Testis (tissue), 2 donors: ENCODE measurements at regions not wholly inside any gene's neighbourhood (a gene's known extent, or its start where the extent isn't known, plus 50 kb on each side); places are given as distances from the start of the nearest gene placed in this dataset.
"Not testable (repeated sequence)": the region's sequence is repeated elsewhere in the genome, so short reads cannot be mapped to it uniquely, and the experiment has no call there.

Experiments used
- POLR2A ChIP-seq: fragments of 450-650 bp; IDR thresholded peaks from one replicate; pipeline ENCODE4 v1.6.1; 2017; ENCODE audit warnings: antibody characterized with exemption, mild to moderate bottlenecking, moderate library complexity
- TF ChIP-seq, protein P1 (sequence below), 3 experiments: fragments of 450-650 bp in 2 of 3; fragments of 200-600 bp in 1 of 3; sonication (generic) in 1 of 3; IDR thresholded peaks; one replicate each; pipeline ENCODE4 v1.5.1; 2016 to 2019; ENCODE audit warnings: antibody characterized with exemption in 3 of 3, mild to moderate bottlenecking in 2 of 3, moderate library complexity in 1 of 3

- TF ChIP-seq, protein P1, sequence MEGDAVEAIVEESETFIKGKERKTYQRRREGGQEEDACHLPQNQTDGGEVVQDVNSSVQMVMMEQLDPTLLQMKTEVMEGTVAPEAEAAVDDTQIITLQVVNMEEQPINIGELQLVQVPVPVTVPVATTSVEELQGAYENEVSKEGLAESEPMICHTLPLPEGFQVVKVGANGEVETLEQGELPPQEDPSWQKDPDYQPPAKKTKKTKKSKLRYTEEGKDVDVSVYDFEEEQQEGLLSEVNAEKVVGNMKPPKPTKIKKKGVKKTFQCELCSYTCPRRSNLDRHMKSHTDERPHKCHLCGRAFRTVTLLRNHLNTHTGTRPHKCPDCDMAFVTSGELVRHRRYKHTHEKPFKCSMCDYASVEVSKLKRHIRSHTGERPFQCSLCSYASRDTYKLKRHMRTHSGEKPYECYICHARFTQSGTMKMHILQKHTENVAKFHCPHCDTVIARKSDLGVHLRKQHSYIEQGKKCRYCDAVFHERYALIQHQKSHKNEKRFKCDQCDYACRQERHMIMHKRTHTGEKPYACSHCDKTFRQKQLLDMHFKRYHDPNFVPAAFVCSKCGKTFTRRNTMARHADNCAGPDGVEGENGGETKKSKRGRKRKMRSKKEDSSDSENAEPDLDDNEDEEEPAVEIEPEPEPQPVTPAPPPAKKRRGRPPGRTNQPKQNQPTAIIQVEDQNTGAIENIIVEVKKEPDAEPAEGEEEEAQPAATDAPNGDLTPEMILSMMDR (IDR thresholded peaks at IDR 0.05), result not testable (repeated sequence)
- not testable (repeated sequence) for TF ChIP-seq POLR2A
Observed at GRCh38 chr17:20902496-20902895, 140.3 kb downstream of the USP22 start.
